NCI-H2171 (cell line): ENCODE measurements at regions not wholly inside any gene's neighbourhood (a gene's known extent, or its start where the extent isn't known, plus 50 kb on each side); places are given as distances from the start of the nearest gene placed in this dataset.
"Not testable (repeated sequence)": the region's sequence is repeated elsewhere in the genome, so short reads cannot be mapped to it uniquely, and the experiment has no call there.

Experiments used
- DNase-seq: peaks from one replicate; lab custom pipeline; 2025; lab: John Stamatoyannopoulos, UW

DNA sequence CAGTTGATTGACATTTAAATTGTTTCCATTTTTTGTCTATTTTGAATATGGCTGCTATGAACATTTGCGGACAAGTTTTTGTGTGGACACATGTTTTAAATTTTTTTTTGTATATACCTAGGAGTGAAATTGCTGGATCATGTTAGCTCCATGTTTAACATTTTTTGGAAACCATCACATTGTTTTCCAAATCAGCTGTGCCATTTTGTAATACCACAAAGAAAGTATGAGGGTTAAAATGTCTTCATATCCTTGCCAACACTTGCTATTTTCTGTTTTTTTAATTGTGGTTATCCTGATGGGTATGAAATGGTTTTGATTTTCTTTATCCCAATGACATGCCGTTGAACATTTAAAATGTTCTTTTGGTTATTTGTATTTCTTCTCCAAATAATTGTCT, 52.1 kb downstream of the CARTPT start:
- no peak for DNase-seq

DNA sequence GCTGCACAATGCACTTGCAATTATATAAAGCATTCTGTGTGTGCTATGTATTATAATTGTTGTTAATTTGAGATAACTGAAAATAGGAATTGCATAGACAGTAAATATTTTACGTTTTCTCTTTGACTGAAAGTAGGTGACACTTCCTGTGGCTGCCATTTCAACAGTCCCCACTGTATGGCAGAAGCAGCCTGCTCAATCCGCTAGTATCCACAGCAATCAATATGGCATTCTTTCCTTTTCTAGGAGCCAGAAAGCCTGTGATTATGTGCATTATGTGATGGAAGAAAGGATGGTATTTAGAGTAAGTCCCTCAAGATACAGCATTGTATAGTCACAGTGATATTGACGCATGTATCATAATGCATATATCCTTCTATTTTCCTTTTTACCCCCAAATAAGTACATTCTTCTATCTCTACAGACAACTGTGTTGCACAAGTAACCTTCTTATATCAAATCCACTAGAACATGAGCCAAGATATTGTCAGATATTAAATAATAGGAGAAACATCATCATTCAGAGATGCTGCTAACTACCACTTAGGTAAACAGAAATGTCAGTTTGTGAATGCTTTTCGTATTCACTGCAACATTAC, 59.7 kb downstream of the CARTPT start:
- no peak for DNase-seq

DNA sequence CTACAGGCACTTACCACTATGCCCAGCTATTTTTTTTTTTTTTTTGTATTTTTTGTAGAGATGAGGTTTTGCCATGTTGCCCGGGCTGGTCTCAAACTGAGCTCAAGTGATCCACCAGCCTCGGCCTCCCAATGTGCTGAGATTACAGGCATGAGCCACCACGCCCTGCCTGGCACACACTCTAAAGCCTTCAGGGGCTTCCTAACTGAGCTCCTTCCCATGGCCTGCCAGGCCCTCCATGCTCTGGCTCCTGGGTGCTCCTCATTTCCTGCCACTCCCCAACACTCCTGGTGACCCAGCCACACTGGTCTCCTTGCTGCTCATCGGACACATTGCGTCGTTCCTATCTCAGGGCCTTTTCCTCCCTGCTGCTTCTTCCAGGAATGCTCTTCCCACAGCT, 61.5 kb downstream of the CARTPT start:
- no peak for DNase-seq

DNA sequence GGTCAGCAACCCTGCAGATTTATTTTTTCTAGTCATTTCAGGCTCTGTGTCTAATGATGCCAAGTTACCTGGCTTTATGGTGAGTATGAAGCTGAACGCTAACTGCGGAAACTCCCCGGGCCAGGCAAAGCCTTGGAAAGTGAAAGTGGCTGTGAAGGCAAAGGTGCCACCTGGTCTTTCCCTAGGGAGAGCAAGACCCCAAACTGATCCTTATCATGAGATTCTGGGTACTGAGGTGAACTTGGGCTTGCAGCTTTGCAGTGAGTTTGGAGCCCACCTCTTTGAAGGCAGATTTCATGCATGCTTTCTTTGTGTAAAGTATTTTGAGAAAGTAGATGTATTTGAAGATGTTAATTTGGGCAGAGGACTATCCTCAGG, 63.3 kb downstream of the CARTPT start:
- no peak for DNase-seq

DNA sequence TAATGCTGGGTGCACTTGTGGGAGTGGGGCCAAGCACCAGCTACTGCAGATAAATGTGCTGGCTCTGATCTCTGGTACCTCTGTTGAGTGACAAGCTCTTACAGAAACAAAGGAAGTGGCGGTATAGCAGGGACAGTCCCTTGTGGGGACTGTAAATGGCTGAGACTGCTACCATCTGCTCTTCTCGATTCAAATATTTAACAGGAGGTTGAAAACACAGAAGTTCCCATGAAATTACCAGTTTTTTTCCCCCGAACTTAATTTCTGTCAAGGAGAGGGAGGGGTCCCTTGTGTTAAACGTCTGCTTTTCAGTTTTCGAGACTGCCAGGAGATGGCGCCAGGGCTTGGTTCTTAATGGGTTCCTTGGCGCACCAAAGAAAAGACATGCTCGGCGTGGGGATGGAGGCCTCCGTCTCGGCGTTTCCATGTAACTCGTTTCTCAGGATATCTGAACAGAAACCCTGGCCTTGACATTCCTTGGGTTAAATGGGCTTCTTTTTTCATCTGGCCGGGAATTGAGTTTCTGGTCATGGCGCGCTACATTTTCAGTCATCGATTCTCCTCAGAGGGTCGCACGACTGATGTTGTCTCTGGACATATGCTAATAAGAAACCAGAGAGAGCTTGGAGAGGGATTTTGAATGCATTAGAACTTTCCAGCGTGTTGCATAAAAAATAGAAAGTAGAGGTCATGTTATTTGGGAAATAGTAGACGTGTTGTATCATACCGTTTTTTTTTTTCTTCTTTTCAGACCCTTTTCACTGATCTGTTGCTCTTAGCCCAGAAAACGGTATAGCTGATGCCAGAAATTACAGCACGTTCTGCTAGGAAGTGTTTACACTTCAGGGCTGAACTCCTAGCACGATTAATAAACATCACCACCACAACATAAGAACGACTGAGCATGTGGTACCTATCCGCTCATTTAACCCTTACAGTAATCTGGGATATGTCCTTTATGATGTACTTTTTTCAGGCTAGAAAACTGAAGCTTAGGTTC, 64.0 kb downstream of the CARTPT start:
- DNase-seq: peak; percentile 40

DNA sequence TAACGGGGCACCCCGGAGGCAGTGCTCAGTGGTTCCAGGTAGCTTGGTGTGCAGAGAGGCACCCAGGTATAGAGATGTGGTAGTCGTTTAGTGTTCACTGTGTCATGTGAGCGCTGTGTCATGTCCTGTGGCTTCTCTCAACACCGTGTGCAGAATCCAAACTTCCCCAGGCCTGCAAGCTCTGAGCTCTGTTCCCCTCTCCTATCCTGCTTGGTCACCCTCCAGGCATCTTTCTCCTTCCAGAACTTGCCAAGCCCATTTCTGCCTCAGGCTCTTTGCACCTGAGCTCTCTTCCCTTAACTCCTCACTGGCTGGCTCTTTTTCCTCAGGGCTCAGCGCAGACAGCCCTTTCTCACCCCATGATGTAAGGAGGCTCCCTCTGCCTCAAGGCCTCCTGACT, 64.8 kb downstream of the CARTPT start:
- DNase-seq: no peak

DNA sequence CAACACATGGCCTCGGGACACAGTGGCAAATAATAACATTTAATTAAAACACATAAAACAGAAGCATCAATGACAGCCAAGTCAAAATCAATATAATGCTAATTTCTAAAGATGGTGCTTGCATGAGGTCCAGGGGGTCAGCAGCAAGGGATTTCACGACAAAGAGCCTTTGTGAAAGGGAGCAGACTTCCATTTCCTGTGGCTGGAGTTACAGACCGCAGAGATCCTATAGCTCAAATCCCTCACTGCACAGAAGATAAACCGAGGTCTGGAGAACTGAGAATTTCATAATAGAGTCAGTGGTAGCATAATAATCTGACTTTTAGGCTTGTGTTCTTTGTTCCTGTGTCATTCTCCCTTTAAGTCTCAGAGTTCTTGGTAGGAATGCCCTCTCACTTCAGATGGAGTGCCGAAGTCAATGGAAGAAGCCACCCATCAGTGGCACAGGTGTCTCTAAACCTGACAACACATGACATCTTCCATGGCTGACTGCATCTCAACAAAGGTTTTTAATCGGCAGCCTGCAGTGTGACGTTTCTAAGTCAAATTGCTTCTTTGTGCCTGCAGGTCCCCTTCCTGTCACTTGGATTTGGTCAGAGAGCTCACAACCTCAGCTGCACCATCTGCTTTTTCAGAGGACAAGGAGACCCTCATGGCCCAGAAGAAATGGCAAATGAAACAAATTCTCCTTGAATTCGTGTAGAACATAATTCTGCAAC, 67.4 kb downstream of the CARTPT start:
- DNase-seq: no peak

DNA sequence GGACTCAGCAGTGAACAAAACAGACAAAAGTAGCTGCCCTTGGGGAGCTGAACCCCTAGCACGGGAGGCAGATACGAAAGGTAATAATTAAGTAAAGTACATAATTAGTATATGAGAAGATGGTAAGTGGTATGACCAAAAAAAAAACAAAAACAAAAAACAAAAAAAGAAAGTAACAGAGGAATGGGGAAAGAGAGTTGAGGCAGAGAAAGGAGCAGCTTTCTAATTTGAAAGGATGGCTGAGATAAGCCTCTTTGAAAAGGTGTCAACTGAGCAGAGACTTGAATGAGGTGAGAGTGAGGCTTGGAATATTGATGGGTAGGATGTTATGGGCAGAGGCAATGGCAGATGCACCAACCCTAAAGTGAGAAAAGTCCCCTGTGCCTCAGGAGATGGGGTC, 69.7 kb downstream of the CARTPT start:
- no peak for DNase-seq

DNA sequence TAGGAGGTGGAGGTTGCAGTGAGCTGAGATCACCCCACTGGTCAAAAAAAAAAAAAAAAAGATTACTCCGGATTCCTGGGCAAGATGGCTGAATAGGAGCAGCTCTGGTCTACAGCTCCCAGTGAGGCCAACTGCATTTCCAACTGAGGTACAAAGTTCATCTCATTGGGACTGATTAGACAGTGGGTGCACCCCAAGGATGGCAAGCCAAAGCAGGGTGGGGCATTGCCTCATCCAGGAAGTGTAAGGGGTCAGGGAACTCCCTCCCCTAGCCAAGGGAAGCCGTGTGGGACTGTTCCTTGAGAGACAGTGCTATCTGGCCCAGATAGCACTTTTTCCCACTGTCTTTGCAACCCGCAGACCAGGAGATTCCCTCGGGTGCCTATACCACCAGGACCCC, 70.7 kb downstream of the CARTPT start:
- no peak for DNase-seq

DNA sequence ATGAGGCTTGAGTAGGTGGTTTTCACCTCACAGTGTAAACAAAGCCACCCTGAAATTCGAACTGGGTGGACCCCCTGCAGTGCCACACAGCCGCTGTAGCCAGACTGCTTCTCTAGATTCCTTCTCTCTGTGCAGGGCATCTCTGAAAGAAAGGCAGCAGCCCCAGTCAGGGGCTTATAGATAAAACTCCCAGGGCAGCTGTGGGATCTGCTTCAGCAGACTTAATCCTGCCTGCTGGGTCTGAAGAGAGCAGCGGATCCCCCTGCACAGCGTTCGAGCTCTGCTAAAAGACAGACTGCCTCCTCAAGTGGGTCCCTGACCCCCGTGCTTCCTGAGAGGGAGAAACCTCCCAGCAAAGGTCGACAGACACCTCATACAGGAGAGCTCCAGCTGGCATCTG, 71.4 kb downstream of the CARTPT start:
- DNase-seq: no peak

DNA sequence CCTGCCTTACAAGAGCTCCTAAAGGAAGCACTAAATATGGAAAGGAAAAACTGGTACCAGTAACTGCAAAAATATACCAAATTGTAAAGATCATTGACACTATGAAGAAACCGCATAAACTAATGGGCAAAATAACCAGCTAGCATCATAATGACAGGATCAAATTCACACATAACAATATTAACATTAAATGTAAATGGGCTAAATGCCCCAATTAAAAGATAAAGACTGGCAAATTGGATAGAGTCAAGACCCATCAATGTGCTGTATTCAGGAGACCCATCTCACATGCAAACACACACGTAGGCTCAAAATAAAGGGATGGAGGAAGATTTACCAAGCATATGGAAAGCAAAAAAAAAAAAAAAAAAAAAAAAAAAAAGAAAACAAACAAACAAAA, 73.0 kb downstream of the CARTPT start:
- not testable (repeated sequence) for DNase-seq

DNA sequence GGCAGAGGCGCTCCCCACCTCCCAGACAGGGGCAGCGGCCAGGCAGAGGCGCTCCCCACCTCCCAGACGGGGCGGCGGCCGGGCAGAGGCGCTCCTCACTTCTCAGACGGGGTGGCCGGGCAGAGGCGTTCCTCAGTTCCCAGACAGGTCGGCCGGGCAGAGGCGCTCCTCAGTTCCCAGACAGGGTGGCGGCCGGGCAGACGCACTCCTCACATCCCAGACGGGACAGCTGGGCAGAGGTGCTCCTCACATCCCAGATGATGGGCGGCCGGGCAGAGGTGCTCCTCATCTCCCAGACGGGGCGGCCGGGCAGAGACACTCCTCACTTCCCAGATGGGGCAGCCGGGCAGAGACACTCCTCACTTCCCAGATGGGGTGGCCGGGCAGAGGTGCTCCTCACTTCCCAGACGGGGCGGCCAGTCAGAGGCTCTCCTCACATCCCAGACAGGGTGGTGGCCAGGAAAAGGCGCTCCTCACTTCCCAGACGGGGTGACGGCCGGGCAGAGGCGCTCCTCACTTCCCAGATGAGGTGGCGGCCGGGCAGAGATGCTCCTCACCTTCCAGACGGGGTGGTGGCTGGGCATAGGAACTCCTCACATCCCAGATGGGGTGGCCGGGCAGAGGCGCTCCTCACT, 75.1 kb downstream of the CARTPT start:
- DNase-seq: no peak

DNA sequence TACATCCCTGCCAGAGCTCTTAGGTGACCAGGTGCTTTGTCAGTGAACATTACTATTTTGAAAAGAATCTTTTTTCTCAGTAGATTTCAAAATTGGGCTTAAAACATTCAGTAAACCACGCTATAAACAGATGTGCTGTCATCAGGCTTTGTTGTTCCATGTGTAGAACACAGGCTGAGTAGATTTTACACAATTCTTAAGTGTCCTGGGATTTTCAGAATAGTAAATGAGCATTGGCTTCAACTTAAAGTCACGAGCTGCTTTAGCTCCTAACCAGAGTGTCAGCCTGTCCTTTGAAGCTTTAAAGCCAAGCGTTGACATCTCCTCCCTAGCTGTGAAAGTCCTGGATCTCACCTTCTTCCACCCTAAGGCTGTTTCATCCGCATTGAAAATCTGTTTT, 83.6 kb downstream of the CARTPT start:
- DNase-seq: no peak

DNA sequence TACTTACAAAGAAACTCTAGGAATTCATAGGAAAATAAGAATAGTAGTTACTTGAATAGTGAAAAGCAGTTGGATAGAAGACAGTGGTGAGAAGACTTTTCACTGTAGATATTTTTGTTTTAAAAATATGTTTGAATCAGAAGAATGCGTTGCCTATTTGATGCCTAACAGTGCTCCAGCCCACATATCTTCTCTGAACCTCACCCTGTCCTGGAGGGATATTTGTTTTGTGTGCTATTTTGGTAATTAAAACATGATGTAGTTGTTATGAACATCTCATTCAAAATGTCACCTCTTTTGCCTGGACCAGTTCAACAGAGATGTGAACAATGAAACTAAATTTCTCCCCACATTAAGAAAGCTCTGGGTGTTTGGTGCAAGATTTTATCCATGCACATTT, 87.6 kb downstream of the CARTPT start:
- DNase-seq: no peak

DNA sequence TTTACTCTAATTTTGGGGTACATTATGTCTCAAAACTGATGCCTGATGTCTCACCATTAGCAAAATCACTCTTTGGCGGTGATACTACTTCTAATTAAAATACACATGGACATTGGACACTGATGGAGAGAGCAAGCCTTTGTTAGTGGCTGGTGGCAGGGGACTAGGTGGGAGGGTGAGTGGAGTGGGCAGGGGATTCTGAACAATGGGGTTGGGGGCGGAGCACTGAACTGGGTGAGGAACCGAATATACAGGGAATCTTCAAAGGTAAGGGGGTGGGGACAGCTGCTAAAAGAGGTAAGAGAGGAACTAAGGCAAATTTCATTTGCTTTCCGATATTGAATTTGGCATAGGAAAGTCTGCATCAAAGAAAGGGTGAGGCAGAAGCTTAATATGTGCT, 88.8 kb downstream of the CARTPT start:
- DNase-seq: no peak

DNA sequence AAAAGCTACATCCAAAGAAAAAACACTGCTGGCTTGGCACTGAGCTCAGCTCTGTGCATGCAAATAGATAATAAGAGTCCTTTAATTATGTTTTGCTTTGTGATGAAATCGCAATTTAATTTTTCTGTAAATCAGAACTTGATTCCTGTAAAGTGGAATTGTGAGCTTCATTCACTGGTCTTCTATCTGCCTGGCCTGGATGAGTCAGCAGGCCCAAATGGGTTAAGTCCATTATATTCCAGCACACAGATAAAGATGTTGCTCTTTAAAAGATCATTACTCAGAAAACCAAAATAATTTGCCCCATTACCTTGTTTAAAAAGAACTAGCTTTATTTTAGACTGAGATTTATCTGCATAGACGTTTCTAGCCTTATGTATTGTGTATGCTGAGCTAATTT, 90.4 kb downstream of the CARTPT start:
- no peak for DNase-seq

DNA sequence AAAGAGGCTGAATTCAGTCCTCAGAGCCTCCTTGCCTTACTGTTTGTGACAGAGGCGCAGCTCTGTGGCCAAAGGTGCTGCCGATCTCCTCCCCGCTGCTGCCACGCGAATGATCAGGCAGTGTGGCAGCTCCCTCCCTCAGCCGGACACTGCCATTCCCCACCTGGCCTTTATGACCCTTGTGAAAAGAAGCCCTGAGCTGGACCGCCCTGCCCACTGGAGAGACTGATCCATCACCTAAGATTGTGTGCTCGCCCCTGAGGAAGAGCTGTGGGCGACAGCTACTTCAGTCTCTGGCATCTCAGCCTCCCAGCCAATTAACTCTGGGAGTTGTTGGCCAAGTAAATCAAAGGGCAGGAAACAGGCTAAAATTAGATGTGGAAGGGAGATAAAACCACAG, 90.9 kb downstream of the CARTPT start:
- no peak for DNase-seq

DNA sequence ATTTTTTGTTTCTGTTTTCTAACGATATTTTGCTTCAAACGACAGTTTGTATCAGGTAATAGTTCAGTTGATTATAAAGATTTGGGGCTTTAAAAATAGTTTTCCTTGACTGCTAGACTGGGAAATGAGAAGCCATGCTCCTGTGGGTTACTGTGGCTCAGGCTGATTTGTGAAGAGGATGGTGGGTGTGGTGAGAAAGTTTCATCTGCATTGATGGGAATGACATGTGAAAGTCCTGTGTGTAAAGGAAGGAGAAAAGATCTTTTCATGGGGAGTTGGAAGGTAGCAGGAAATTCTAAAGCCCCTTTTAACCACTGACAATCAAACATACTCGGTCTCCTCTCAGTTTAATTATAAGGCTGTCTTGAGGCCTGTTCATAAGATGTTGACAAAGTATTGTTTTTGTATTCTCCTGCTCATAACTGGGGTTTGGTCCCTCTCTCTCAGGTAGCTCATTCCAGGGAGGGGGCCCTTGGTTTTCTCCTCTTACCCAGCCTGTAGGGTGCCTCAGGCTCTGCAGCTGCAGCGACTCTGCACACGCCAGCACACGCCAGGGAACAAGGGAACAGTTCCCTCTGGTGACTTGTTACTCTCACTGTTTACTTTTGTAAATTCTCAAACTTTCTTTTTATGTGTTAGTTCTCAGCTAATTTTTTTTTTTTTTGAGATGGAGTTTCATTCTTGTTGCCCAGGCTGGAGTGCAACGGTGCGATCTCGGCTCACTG, 91.6 kb downstream of the CARTPT start:
- no peak for DNase-seq

DNA sequence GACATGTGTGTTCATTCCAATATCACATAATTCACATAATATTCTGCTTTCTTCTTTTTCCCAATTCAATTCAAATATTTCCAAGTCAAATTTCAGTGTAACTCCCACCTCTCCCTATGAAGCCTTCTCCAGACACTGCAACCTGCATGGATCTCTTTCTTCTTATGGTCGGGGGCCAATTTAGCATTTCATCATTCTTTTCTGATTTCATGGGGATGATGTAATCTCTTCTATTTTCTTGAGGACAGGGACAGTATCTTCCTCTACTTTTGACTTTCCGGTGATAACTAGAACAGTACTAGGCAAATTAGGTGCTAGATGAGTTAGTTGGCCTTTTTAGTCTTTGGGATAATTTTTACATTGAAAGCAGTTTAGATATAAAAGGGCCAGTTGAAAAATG, 92.7 kb downstream of the CARTPT start:
- DNase-seq: no peak

DNA sequence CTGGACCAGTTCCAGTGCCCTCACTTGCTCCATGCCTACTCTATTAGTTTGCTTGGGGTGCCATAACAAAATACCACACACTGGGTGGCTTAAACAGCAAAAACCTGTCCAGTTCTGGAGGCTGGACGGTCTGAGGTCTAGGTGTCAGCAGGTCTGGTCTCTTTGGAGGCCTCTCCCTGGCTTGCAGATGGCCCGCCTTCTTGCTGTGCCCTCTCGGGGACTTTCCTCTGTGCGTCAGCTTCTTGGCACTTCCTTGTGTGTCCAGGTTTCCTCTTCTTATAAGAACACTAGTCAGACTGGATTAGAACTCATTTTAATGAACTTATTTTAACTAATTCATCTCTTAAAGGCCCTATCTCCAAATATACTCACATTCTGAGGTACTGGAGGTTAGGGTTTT, 97.2 kb downstream of the CARTPT start:
- no peak for DNase-seq

DNA sequence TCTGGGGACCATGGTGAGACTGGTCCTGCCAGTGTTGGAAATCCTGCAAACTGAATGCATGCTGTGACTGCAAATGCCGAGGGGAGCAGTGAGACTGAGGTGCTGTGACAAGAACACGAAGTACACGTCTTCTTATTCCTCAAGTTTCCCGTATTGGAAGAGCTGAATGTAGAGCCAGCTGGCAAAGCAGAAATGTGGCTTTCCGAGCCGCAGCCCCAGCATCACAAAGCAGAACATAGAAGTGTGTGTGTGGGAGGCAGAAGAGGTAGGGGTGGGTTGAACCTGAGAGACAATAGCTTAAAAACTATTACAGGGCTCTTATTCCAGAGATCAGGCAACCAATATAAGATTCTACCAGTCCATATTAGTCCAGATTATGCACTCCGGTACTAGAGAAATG, 98.8 kb downstream of the CARTPT start:
- DNase-seq: no peak

DNA sequence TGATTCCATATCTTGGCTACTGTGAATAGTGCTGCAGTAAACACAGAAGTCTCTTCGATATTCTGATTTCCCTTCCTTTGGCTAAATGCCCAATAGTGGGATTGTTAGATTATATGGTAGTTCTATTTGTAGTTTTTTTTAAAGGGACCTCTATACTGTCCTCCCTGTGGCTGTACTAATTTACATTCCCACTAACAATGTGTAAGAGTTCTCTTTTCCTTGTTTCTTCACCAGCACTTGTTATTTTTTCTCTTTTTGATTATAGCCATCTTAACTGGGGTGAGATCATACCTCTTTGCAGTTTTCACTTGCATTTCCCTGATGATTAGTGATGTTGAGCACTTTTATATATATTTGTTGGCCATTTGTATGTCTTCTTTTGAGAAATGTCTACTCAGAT, 102.0 kb downstream of the CARTPT start:
- DNase-seq: no peak
